ENCODE measurements at regions not wholly inside any gene's neighbourhood (a gene's known extent, or its start where the extent isn't known, plus 50 kb on each side); places are given as distances from the start of the nearest gene placed in this dataset.

DNA sequence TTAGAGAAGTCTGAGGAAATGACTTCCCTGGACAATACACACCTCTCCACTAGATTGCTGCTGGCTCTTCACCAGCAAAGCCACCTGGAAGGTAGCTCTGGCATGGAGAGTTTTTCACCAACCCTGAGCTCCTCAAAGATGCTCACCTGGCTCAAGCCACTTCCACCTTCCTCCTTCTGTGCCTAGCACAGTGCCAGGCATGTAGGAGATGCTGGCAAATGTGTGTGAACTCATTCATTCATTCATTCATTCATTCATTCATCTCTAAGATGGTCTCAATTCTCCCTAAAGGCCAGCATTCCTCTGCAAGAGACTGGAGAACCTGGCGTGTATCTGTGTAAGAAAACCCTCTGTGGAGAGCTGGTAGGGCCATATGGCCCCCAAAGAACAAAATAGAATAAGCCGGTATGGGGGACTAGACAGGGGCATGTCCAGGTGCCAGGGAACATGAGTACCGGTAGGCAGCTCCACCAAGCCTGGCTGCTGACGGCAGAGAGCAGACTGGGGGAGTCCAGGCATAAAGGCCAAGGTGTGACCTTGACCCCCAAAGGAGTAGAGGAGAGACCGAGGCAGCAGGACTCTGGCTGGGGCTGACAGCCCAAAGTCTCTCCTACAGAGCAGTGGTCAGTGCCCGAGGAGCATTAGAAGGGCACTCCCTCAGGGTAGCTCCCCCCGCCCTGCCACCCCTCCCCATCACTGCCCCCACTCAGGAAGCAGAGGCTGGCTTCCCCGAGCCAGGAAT, 132.2 kb upstream of the TNRC6C start:
- TF ChIP-seq, protein P1, sequence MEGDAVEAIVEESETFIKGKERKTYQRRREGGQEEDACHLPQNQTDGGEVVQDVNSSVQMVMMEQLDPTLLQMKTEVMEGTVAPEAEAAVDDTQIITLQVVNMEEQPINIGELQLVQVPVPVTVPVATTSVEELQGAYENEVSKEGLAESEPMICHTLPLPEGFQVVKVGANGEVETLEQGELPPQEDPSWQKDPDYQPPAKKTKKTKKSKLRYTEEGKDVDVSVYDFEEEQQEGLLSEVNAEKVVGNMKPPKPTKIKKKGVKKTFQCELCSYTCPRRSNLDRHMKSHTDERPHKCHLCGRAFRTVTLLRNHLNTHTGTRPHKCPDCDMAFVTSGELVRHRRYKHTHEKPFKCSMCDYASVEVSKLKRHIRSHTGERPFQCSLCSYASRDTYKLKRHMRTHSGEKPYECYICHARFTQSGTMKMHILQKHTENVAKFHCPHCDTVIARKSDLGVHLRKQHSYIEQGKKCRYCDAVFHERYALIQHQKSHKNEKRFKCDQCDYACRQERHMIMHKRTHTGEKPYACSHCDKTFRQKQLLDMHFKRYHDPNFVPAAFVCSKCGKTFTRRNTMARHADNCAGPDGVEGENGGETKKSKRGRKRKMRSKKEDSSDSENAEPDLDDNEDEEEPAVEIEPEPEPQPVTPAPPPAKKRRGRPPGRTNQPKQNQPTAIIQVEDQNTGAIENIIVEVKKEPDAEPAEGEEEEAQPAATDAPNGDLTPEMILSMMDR (conservative IDR thresholded peaks at IDR 0.05; ENCODE audit: low read depth): no peak
- CTCF ChIA-PET: no interaction called here
- POLR2A ChIA-PET (ENCODE audit: low non-redundant PET): no interaction called here
- no peak overlapping the region for H3K27ac ChIP-seq
- DNase-seq (ENCODE audit: low spot score): no peak

DNA sequence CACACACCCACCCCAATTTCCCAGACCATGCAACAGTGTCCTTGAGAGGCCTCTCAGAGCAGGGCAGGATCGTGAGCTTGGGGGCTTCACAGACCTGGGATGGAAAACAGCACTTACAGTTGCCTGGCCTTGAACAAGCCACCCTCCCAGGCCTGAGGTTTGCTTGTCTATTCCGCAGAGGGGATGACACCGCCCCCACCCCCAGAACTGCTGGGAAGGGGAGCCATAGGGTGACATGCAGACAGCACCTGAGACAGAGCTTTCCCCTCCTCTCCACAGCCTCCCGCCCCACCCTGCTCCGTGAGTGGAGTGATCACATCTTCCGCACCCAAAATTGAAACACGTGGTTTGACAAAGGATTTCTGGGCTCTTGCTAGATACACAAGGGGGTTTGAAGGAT, 131.5 kb upstream of the TNRC6C start:
- CTCF ChIA-PET: no interaction called here
- no peak for DNase-seq (ENCODE audit: low spot score)
- no peak overlapping the region for H3K27ac ChIP-seq
- POLR2A ChIA-PET (ENCODE audit: low non-redundant PET): no interaction called here
- TF ChIP-seq, protein P1 (conservative IDR thresholded peaks at IDR 0.05; ENCODE audit: low read depth): no peak

DNA sequence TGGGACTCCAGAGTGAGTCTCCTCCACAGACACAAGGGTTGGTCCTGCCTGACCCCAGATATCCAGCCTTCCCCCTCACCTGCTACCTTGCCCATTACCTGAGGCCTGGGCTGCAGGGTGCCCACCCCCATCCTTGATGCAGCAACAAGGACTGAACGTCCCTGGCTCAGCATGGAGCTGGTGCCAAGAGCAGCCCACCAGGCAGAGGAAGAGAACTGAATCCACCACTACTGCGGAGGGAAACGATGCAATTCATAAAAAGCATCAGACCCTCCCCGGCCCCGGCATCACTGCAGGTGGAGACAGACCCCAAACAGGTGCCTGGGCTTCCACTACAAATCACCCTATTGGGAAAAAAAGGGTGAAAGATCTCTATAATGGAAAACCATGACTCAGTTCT, 131.0 kb upstream of the TNRC6C start:
- CTCF ChIA-PET: no interaction called here
- TF ChIP-seq, protein P1 (conservative IDR thresholded peaks at IDR 0.05; ENCODE audit: low read depth): no peak
- H3K27ac ChIP-seq: no peak overlapping the region
- DNase-seq (ENCODE audit: low spot score): no peak
- POLR2A ChIA-PET (ENCODE audit: low non-redundant PET): no interaction called here

DNA sequence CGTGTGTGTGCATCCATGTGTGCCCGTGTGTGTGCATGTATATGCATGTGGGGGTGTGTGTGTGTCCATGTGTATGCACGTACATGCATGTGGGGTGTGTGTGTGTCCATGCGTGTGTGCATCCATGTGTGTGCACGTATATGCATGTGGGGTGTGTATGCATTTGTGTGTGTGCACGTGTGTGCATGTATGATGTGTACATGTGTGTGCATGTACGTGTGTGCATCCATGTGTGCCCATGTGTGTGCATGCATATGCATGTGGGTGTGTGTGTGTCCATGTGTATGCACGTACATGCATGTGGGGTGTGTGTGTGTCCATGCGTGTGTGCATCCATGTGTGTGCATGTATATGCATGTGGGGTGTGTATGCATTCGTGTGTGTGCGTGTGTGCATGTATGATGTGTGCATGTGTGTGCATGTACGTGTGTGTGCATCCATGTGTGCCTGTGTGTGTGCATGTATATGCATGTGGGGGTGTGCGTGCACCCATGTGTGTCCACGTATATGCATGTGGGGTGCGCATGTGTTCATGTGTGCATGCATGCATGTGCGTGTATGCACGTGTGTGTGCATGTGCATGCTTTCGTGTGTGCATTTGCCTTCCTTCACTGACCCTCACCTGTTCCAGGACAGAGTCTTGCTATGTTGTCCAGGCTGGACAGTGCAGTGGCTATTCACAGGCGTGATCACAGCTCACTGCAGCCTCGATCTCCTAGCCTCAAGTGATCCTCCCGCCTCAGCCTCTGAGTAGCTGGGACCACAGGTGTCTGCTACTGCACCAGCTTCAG, 129.6 kb upstream of the TNRC6C start:
- POLR2A ChIA-PET (ENCODE audit: low non-redundant PET): no interaction called here
- no peak for DNase-seq (ENCODE audit: low spot score)

DNA sequence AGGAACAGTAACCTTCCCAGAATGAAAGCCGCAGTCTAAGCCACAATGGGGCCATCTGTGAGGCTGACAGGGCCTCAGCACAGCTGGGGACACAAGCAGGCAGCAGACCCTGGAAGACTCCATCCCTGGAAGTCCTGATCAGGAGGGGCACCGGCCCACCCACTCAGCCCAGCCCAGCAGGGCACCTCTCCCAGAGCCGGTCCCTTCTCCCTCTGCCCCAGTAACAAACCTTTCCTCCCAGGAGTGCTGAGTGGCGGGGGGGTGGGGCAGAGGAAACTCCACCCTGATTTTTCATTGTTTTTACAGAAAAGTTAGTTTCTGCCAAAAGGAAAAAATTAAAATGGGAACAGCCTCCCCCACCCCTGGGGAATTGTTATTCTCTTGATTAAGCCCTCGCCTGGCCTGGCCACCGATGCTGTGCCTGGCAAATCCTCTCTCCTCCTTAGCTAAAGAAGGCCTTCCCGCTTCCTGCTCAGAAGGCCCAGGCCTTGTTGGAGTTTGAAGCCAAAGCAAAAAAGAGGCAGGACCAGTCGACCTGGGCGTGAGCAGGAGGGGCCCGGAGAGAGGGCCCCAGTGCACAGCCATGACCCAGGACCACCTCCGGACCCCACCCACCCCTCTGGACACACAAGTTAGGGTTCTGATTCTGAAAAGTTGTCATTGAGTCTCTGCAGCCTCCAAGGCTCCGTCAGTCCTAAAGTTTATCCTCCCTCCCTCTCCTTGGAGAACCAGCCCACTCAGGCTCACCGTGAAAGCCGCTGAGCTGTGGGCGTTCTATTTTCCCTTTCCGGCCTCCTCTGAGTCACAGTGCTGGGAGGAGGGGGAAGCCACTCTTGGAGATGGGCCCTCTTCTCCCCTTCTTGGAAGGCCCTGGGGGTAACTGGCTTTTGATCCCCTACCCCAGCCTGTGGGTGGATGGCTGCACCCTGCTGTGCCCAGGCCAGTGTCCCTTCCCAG, 128.4 kb upstream of the TNRC6C start:
- POLR2A ChIA-PET (ENCODE audit: low non-redundant PET): no interaction called here
- CTCF ChIA-PET: no interaction called here
- no peak overlapping the region for H3K27ac ChIP-seq
- TF ChIP-seq, protein P1 (conservative IDR thresholded peaks at IDR 0.05; ENCODE audit: low read depth): no peak
- peak; percentile 51 for DNase-seq (ENCODE audit: low spot score)

More for the DNA sequence above, 129.6 kb upstream of the TNRC6C start:
- CTCF ChIA-PET: no interaction called here
- TF ChIP-seq, protein P1 (conservative IDR thresholded peaks at IDR 0.05; ENCODE audit: low read depth): no peak
- no peak overlapping the region for H3K27ac ChIP-seq

DNA sequence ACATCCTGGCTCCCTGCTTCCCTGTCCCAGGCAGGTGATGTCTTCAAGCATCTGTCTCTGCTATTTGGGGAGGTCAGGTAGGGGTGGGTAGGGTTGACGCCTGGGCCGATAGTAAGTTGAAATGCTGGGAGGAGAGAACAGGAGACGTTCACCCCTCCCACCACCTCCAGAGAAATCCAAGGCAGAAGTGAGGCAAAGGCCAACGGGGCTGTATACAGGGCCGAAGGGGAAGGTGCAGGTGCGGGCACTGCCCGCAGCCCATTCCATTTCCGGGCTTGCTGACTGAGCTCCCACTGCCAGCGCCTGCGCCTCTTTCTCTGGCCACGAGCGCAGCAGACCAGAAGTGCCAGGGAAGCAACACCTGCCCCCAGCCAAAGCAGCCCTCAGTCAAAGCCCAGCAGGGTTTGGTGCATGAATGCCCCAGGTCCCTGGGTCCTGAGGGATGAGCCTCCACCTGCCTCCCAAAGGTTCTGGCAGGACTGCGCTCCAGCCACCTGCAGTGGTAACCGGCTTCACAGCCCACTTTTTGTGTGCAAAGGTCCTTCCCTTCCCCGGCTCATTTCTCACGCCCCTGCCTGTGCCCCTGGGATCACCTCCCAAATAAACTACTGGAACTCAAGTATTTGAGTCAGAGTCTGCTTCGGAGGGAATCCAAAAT, 127.6 kb upstream of the TNRC6C start:
- TF ChIP-seq, protein P1 (conservative IDR thresholded peaks at IDR 0.05; ENCODE audit: low read depth): no peak
- H3K27ac ChIP-seq: no peak overlapping the region
- CTCF ChIA-PET: no interaction called here

More for the DNA sequence above, 127.6 kb upstream of the TNRC6C start:
- POLR2A ChIA-PET (ENCODE audit: low non-redundant PET): no interaction called here
- DNase-seq (ENCODE audit: low spot score): no peak
